Gastroesophageal sphincter (tissue), 3 donors: ENCODE measurements at regions not wholly inside any gene's neighbourhood (a gene's known extent, or its start where the extent isn't known, plus 50 kb on each side); places are given as distances from the start of the nearest gene placed in this dataset.

Source experiments
- CTCF ChIP-seq, 4 experiments: fragments of 200-600 bp in 2 of 4; fragments of 450-650 bp in 2 of 4; sonication (generic) in 1 of 4; IDR thresholded peaks; one replicate each; pipeline ENCODE4 v1.5.1; 2017 to 2019; ENCODE audit warnings: antibody characterized with exemption in 4 of 4, mild to moderate bottlenecking in 2 of 4, moderate library complexity in 2 of 4
- EP300 ChIP-seq: sonication (generic); formaldehyde crosslinking; IDR thresholded peaks from one replicate; pipeline ENCODE4 v1.6.1; 2017; ENCODE audit warnings: antibody characterized with exemption, mild to moderate bottlenecking
- POLR2A ChIP-seq, 2 donors: fragments of 450-650 bp; IDR thresholded peaks; one replicate each; pipeline ENCODE4 v1.6.1; 2017; ENCODE audit warnings: antibody characterized with exemption in 2 of 2, mild to moderate bottlenecking in 2 of 2, moderate library complexity in 1 of 2
- POLR2AphosphoS5 ChIP-seq: sonication (generic); formaldehyde crosslinking; IDR thresholded peaks from one replicate; pipeline ENCODE4 v1.6.1; 2017; ENCODE audit warnings: antibody characterized with exemption

GRCh38 chr2:156779416-156780120 lies 343.4 kb downstream of the GPD2 start:
- TF ChIP-seq CTCF (IDR thresholded peaks at IDR 0.05) (no peak), EP300 (no peak), POLR2A (IDR thresholded peaks at IDR 0.05) (no peak), POLR2AphosphoS5 (no peak)
